SK-N-MC (cell line): ENCODE measurements at regions not wholly inside any gene's neighbourhood (a gene's known extent, or its start where the extent isn't known, plus 50 kb on each side); places are given as distances from the start of the nearest gene placed in this dataset.

ENCODE experiments used
- DNase-seq: peaks from one replicate; pipeline ENCODE4 v3.0.0-alpha.2; 2011; ENCODE audit warnings: low read depth, low spot score
- H3K27ac ChIP-seq: fragments of 200-600 bp; sonication (generic); 2 replicates; pipeline ENCODE4 v1.5.1; 2016; ENCODE audit warnings: mixed run types
- H3K36me3 ChIP-seq: fragments of 200-600 bp; sonication (generic); 2 replicates; pipeline ENCODE4 v1.6.1; 2017; ENCODE audit warnings: antibody characterized with exemption, low read length, mixed read lengths; ENCODE audit not compliant: insufficient read depth
- H3K4me3 ChIP-seq: fragments of 200-600 bp; sonication (generic); 2 replicates; pipeline ENCODE4 v1.5.1; 2016
- H3K9ac ChIP-seq: fragments of 200-600 bp; sonication (generic); 2 replicates; pipeline ENCODE4 v1.8.0; 2017; ENCODE audit warnings: mixed run types, mixed read lengths; ENCODE audit not compliant: insufficient read length
- H3K9me3 ChIP-seq: fragments of 200-600 bp; sonication (generic); 2 replicates; pipeline ENCODE4 v1.6.1; 2017; ENCODE audit warnings: low read depth, mild to moderate bottlenecking, antibody characterized with exemption, low read length, moderate library complexity, mixed read lengths
- EZH2 ChIP-seq: fragments of 200-600 bp; sonication (generic); IDR thresholded peaks from one replicate; pipeline ENCODE4 v1.6.1; 2017; ENCODE audit warnings: antibody characterized with exemption
- FOXP2 ChIP-seq: optimal IDR thresholded peaks from 2 replicates; pipeline ENCODE3; 2011; ENCODE audit warnings: mild to moderate bottlenecking, moderate library complexity; ENCODE audit not compliant: insufficient read depth; ENCODE audit errors: extremely low read length, control extremely low read depth
- POLR2AphosphoS5 ChIP-seq: IDR thresholded peaks from 2 replicates; pipeline ENCODE4 v1.6.1; 2012; ENCODE audit warnings: mild to moderate bottlenecking, low read depth, low read length, borderline replicate concordance

GRCh38 chr5:109532773-109533364 lies 123.1 kb upstream of the PJA2 start:
- Histone ChIP-seq H3K9ac (no peak overlapping the region), H3K27ac (no peak overlapping the region), H3K9me3 (no peaks in the 10 kb centered on the region), H3K36me3 (no peaks in the 10 kb centered on the region), H3K4me3 (no peak overlapping the region)
- no peak for DNase-seq
- no peak for TF ChIP-seq FOXP2
- no peak for TF ChIP-seq POLR2AphosphoS5
- no peak for TF ChIP-seq EZH2

- no peak overlapping the region for H3K4me3 ChIP-seq
- no peak overlapping the region for H3K27ac ChIP-seq
- TF ChIP-seq POLR2AphosphoS5 (no peak), FOXP2 (no peak), EZH2 (no peak)
- no peaks in the 10 kb centered on the region for H3K36me3 ChIP-seq
- DNase-seq: no peak
- no peak overlapping the region for H3K9ac ChIP-seq
- H3K9me3 ChIP-seq: no peaks in the 10 kb centered on the region
Observed at GRCh38 chr5:109531262-109531661, 121.5 kb upstream of the PJA2 start.

GRCh38 chr5:109529987-109530386 lies 120.2 kb upstream of the PJA2 start:
- Histone ChIP-seq H3K9me3 (no peaks in the 10 kb centered on the region), H3K9ac (no peak overlapping the region), H3K27ac (no peak overlapping the region), H3K36me3 (no peaks in the 10 kb centered on the region), H3K4me3 (no peak overlapping the region)
- no peak for DNase-seq
- TF ChIP-seq EZH2 (no peak), FOXP2 (no peak), POLR2AphosphoS5 (no peak)

- no peak overlapping the region for H3K27ac ChIP-seq
- no peaks in the 10 kb centered on the region for H3K9me3 ChIP-seq
- no peak overlapping the region for H3K4me3 ChIP-seq
- DNase-seq: no peak
- TF ChIP-seq EZH2: no peak
- no peak for TF ChIP-seq FOXP2
- no peak for TF ChIP-seq POLR2AphosphoS5
- H3K9ac ChIP-seq: no peak overlapping the region
- H3K36me3 ChIP-seq: no peaks in the 10 kb centered on the region
Observed at GRCh38 chr5:109529520-109529919, 119.7 kb upstream of the PJA2 start.

- Histone ChIP-seq H3K9me3 (no peaks in the 10 kb centered on the region), H3K4me3 (no peak overlapping the region), H3K9ac (no peak overlapping the region), H3K36me3 (no peaks in the 10 kb centered on the region), H3K27ac (no peak overlapping the region)
- DNase-seq: no peak
- TF ChIP-seq FOXP2 (no peak), EZH2 (no peak), POLR2AphosphoS5 (no peak)
Observed at GRCh38 chr5:109524555-109524954, 114.8 kb upstream of the PJA2 start.

GRCh38 chr5:109524026-109524425 lies 114.3 kb upstream of the PJA2 start:
- TF ChIP-seq FOXP2: no peak
- TF ChIP-seq POLR2AphosphoS5: no peak
- Histone ChIP-seq H3K36me3 (no peaks in the 10 kb centered on the region), H3K9ac (no peak overlapping the region), H3K27ac (no peak overlapping the region), H3K9me3 (no peaks in the 10 kb centered on the region), H3K4me3 (no peak overlapping the region)
- no peak for DNase-seq

GRCh38 chr5:109522404-109522803 lies 112.6 kb upstream of the PJA2 start:
- H3K4me3 ChIP-seq: no peak overlapping the region
- TF ChIP-seq EZH2 (no peak), POLR2AphosphoS5 (no peak), FOXP2 (no peak)

GRCh38 chr5:109519416-109519815 lies 109.6 kb upstream of the PJA2 start:
- no peak for DNase-seq
- Histone ChIP-seq H3K36me3 (no peaks in the 10 kb centered on the region), H3K4me3 (no peak overlapping the region), H3K9ac (no peak overlapping the region), H3K9me3 (no peaks in the 10 kb centered on the region), H3K27ac (no peak overlapping the region)
- no peak for TF ChIP-seq EZH2
- TF ChIP-seq POLR2AphosphoS5: no peak
- TF ChIP-seq FOXP2: no peak

More at GRCh38 chr5:109522404-109522803, 112.6 kb upstream of the PJA2 start:
- no peak for DNase-seq
- H3K9me3 ChIP-seq: no peaks in the 10 kb centered on the region
- H3K9ac ChIP-seq: no peak overlapping the region
- no peaks in the 10 kb centered on the region for H3K36me3 ChIP-seq
- H3K27ac ChIP-seq: no peak overlapping the region

- Histone ChIP-seq H3K9ac (no peak overlapping the region), H3K9me3 (no peaks in the 10 kb centered on the region), H3K36me3 (no peaks in the 10 kb centered on the region), H3K27ac (no peak overlapping the region), H3K4me3 (no peak overlapping the region)
- DNase-seq: no peak
- TF ChIP-seq FOXP2 (no peak), EZH2 (no peak), POLR2AphosphoS5 (no peak)
Observed at GRCh38 chr5:109516390-109516789, 106.6 kb upstream of the PJA2 start.
